GM12892 (cell line): ENCODE measurements at regions not wholly inside any gene's neighbourhood (a gene's known extent, or its start where the extent isn't known, plus 50 kb on each side); places are given as distances from the start of the nearest gene placed in this dataset.

Experiments
- POLR2A ChIP-seq: IDR thresholded peaks from 2 replicates; pipeline ENCODE4 v1.6.1; 2011; ENCODE audit warnings: low read depth, low read length, control low read depth
- TAF1 ChIP-seq: IDR thresholded peaks from 2 replicates; pipeline ENCODE4 v1.6.1; 2011; ENCODE audit warnings: low read depth, mild to moderate bottlenecking, control low read depth, low read length, borderline replicate concordance

GRCh38 chr2:220000080-220000479, 372.6 kb downstream of the SLC4A3 start:
- TF ChIP-seq POLR2A = no peak
- no peak for TF ChIP-seq TAF1
